ENCODE measurements at regions not wholly inside any gene's neighbourhood (a gene's known extent, or its start where the extent isn't known, plus 50 kb on each side); places are given as distances from the start of the nearest gene placed in this dataset.
"Not testable (repeated sequence)": the region's sequence is repeated elsewhere in the genome, so short reads cannot be mapped to it uniquely, and the experiment has no call there.

- DNase-seq: peak; percentile 2
Observed at GRCh38 chr9:30774326-30774725, 1610.1 kb upstream of the ACO1 start.

GRCh38 chr9:30775236-30775635 lies 1609.2 kb upstream of the ACO1 start:
- DNase-seq: no peak

- no peak for DNase-seq
Observed at GRCh38 chr9:30796764-30797163, 1587.7 kb upstream of the ACO1 start.

DNA sequence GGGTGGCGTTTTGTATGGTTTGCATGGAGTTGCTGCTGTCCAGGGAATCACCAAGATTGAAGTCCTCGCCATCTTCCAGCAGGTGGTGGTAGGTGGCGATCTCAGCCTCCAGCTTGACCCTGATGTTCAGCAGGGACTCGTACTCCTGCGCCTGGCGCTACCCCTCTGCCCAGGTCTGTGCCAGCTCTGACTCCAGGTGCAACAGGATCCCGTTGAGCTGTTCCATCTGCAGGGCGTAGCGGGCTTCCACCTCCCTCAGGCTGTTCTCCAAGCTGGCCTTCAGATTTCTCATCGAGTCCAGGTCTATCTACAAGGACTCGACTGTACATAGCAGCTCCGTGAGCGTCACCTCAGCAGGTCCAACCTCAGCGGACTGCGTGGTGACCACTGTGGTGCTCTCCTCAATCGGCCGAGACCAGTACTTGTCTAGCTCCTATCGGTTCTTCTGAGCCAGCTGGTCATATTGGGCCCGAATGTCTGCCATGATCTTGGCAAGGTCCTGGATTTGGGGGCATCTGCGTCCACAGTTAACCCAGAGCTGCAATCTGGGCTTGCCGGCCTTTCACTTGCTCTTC lies 1584.8 kb upstream of the ACO1 start:
- DNase-seq: no peak

- no peak for DNase-seq
Observed at GRCh38 chr9:30800421-30800820, 1584.0 kb upstream of the ACO1 start.

GRCh38 chr9:30812821-30813220 lies 1571.6 kb upstream of the ACO1 start:
- no peak for DNase-seq

DNA sequence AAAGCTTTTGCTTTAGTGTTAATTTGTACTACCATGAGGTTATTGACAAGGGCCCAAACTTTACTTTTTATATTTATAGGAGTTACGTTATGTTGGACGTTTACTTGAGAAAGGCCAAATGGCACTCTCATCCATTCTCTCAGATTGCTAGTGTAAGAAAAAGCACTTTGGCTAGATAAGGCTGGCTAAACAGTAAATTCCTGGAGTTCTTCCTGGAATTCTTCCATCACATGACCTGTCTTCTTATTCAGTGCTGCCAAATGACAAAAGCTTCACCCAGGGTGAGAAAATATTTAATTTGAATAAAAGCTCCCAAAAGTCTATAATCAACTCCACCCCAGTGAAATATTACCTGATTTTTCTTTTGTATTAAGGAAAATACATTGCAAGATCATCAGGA lies 1568.9 kb upstream of the ACO1 start:
- DNase-seq: no peak

DNA sequence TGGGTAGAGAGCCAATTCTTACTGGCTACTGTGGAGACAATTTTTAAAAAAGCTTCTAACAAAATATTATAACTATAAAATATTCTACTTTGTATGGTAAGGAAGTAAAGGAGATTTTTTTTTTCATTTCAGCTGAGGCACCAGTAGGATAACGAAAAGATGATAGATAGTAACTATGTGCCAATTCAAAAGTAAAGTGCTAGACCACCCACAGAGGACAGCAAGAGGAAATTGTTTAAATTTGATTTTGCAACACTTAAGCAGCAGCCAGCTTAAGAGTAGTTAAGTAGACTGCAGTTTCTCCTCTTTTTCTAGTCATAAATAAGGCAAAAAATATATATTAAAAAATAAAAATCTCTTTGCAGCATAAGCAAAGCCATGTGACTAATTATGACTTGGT lies 1539.3 kb upstream of the ACO1 start:
- no peak for DNase-seq

- DNase-seq: no peak
Observed at GRCh38 chr9:30846651-30847050, 1537.8 kb upstream of the ACO1 start.

DNA sequence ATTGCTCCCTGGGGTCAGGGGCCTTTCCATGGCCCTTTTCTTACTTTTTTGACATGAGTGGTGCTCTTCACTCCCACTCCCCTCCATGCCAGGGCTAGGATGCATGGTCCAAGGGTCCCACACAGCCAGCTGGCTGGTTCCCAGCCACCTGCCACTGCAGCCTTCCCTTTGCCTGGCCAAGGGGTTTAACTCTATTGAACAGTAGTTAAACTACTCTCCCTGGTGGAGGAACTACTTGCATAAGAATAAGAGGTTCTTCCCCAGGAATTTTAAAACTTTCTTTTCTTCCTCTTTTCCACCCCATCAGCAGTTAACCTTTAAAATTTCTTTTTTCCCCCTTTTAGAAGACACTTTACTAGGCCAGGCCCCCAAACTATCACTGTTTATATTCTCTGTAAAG lies 1532.8 kb upstream of the ACO1 start:
- DNase-seq: no peak

DNA sequence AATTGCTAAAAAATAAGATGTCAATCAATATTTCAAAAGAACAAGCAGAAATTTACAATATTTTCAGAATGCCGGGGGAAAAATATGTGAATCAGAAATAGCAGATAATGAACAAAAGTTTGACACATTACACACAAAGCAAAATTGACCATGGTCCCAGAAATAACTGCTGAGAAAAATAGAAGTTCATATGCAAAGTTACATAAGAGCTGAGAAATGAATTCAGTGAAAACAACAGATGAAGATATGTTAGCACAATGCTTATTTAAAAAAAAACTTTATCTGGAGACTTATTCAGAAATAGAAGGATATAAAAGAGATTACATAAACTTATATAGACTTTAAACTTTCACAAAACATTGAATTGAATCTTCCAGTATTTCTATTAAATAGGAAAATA lies 1483.7 kb upstream of the ACO1 start:
- no peak for DNase-seq

DNA sequence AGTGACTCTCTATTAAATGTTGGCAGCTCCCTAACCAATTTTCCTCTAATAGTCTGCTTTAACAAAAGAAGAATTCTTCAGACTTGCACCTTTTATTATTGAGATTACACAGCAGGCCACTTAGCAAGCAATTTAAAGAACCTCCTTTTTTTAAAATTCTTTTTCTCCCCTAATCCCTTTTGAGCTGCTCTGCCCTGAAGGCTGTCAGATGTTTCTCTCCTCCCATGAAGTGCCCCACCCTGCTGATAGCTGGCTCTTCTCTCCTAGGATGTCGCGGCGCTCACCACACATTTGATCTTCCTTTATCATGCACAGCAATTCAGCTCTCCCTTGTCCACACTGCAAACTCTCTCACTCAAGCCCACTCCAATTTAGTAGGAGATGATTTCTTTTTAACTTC lies 1471.1 kb upstream of the ACO1 start:
- DNase-seq: no peak

DNA sequence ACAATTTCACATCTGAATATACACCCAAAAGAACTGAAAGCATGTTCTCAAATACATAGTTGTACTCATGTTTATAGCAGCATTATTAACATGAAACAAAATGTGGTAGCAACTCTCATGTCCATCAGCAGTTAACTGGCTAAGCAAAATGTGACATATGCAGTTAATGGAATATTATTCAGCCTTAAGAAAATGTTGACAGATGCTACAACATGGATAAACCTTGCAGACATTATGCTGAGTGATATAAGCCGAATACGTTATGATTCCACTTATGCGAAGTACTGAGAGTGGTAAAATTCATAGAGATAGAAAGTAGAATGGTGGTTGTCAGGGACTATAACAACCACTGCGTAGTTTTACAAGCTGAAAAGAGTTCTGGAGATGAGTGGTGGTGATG lies 1469.0 kb upstream of the ACO1 start:
- no peak for DNase-seq

GRCh38 chr9:30925126-30925525 lies 1459.3 kb upstream of the ACO1 start:
- DNase-seq: no peak

- no peak for DNase-seq
Observed at GRCh38 chr9:30925635-30926034, 1458.8 kb upstream of the ACO1 start.

DNA sequence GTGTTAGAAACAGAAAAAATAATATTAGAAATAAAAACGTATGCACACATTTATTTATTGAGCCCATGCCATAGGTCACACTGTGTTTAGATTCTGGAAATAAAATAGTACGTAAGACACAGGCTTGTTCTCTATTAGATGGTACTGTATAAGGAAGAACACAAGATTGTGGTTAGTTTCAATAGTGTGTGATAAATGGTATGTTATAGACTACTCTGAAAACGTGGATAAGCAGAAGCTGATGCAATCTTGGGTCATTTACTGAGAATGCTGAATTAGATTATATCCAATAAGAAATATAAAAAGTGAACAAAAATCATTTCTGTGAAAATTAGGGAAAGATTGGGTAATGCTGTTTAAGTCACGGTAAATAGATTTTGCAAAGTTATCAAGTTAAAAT lies 1456.4 kb upstream of the ACO1 start:
- no peak for DNase-seq

DNA sequence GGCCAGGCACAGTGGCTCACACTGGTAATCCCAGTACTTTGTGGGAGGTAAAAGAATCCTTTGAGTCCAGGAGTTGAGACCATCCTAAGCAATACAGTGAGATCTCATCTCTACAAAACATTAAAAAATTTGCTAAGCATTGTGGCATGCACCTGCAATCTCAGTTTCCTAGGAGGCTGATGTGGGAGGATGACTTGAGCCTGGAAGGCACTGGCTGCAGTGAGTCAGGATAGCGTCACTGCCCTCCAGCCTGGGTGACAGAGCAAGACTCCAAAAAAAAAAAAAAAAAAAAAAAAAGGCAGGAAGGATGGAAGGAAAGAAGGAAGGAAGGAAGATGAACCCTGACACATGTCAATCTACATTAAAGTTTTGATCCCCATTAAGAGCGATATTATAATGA lies 1452.2 kb upstream of the ACO1 start:
- no peak for DNase-seq

DNA sequence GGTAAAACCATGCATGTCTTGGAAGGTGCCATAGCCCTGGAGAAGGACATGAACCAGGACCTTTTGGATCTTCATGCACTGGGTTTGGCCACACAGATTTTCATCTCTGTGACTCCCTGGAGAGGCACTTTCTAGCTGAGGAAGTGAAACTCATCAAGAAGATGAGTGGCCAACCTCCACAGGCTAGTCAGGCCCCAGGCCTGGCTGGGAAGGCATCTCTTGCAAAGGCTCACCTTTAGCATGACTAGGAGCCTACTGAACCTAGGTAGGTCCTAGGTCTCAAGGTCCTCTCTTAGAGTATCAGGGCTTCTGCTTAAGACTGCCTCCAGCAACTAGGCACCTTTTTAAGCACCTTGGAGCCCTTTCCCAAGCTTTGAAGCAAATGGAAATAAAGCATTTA lies 1448.7 kb upstream of the ACO1 start:
- DNase-seq: no peak

GRCh38 chr9:30937106-30937505 lies 1447.3 kb upstream of the ACO1 start:
- DNase-seq: no peak

- not testable (repeated sequence) for DNase-seq
Observed at GRCh38 chr9:30942852-30943251, 1441.6 kb upstream of the ACO1 start.

DNA sequence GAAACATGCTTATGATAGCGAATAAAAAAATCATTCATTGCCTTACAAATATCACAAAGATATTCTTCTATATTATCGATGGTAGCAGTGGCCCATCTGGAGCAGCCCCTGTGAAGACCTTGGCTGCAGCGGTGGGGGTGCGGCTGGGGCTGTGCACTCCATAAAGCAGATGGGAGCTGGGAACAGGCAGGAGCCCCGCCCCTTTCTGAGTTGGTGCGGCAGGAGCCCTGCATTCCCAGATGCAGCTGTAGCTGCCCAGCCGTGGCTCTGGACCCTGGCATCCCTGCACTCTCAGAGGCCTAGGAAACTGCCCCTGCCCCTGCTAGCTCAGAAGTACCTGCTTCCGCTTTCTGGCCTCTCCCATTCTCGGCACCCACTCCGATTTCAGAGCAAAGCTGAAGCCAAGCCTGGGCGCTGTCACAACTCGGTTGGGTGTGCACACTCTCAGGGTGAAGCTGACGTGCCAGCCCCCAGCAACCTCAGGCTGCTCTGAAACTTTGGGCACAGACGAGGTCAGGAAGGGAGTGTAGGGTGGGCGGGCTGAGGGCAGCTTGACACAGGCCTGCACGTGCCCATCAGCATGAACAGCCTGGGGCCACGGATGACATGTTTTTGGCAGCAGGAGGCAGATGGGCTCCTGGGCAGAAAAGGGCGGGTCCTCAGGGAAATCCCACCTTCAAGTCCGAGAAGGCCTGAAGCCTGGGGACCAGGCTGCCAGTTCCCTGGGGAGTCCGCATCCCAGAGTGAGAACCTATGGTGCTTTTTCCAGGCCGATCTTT lies 1440.8 kb upstream of the ACO1 start:
- DNase-seq: no peak

- no peak for DNase-seq
Observed at GRCh38 chr9:30944225-30944569, 1440.2 kb upstream of the ACO1 start.

- DNase-seq: no peak
Observed at GRCh38 chr9:30944741-30945280, 1439.6 kb upstream of the ACO1 start.

GRCh38 chr9:30964332-30964731 lies 1420.1 kb upstream of the ACO1 start:
- no peak for DNase-seq

GRCh38 chr9:30967476-30967875 lies 1417.0 kb upstream of the ACO1 start:
- no peak for DNase-seq
